HEK293 (cell line): ENCODE measurements at regions not wholly inside any gene's neighbourhood (a gene's known extent, or its start where the extent isn't known, plus 50 kb on each side); places are given as distances from the start of the nearest gene placed in this dataset.

ENCODE experiments used
- CTCF ChIP-seq: fragments of 450-650 bp; formaldehyde crosslinking; IDR thresholded peaks from 2 replicates; pipeline ENCODE4 v1.5.1; 2016; ENCODE audit warnings: missing biosample characterization, missing genetic modification characterization
- ZNF558 ChIP-seq: fragments of 450-650 bp; formaldehyde crosslinking; IDR thresholded peaks from 2 replicates; pipeline ENCODE4 v1.5.1; 2016; ENCODE audit warnings: missing biosample characterization, missing genetic modification characterization

DNA sequence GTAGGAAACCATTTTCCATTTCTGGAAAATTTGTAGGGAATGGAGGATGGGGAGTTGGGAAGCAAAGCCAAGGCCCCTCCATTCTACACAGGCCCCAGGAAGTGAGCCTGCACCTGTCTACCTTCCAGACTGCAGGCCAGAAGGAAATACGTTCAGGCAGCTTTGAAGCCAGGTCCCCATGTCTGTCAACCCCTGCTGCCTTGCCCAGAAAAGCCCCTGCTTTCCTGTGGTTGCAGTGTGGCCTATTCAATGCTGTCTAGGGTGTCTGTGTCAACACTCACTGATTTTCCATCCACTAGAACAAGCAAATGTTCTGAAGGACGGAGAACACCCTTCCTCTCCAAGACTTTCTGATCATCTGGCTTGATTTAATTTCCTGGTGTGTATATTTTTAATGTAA is 281.9 kb downstream of the TLE3 start:
- TF ChIP-seq ZNF558 (no peak), CTCF (tag by site-specific recombination) (no peak)
